Activated CD4-positive, alpha-beta T cell treated with anti-CD3 and anti-CD28 coated beads for 24 hours (primary cell): ENCODE measurements at regions not wholly inside any gene's neighbourhood (a gene's known extent, or its start where the extent isn't known, plus 50 kb on each side); places are given as distances from the start of the nearest gene placed in this dataset.

Experiments
- DNase-seq, 2 donors: peaks; one replicate each; pipeline ENCODE4 v3.0.0-alpha.2; 2020; ENCODE audit warnings: low read depth in 2 of 2

DNA sequence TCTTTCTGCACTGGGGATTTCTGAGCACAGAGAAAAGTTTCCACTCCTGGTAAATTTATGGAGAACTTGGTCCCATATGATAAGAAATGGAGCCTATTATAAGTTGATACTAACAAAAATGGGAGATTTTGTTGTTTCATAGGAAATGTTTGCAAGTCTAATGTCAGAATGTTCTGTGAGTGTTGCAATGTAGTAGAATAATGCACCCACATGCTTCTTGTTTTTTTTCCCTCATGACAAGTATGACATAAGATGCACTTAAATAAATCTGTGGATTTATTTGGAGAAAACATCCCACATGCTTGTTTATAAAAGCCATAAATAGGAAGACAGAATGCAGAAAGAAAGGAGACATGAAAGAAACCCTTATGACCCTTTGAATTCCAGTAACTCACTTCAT lies 50.8 kb upstream of the KCNJ6 start:
- no peak for DNase-seq

- no peak for DNase-seq
These were observed 52.5 kb upstream of the KCNJ6 start for GRCh38 chr21:37968744-37969143.

GRCh38 chr21:37970548-37970947 lies 54.3 kb upstream of the KCNJ6 start:
- no peak for DNase-seq

- DNase-seq = no peak
These were observed 55.2 kb upstream of the KCNJ6 start for GRCh38 chr21:37971390-37971950.

GRCh38 chr21:37974081-37974480 lies 57.8 kb upstream of the KCNJ6 start:
- no peak for DNase-seq

DNA sequence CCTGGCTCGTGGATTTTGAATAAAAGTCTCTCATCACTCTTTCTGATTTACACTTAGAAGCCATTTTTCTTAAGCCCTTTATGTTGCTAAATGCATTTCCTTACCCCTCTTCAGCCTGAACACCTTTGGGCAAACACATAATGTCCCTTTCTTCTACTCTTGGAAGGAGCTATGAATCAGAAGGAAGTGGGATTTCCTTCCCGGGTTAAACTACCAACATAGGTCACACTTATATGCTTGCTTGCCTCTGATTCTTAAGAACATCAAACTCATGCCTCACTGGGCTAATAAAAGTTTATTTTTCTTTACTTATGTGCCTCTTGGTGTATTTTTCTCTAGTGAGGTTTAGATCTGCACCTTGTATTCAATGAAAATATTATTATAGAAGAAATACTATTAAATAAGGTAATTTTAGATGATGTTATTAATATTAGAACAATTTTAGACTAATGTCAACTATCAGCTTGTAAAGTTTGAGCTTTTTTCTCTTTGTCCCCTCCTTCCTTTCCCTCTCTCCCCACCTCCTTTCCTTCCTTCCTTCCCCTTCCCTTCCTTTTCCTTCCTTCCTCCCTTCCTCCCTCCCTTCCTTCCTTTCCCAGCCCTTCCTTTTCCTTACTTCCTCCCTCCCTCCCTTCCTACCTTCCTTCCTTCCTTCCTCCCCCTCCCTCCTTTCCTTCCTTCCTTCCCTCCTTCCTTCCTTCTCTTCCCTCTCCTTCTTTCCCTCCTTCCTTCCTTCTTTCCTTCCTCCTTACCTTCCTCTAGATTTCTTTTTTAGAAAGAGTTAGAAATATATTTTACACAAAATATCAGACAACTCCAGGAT lies 66.5 kb upstream of the KCNJ6 start:
- no peak for DNase-seq

GRCh38 chr21:37983336-37984095 lies 67.3 kb upstream of the KCNJ6 start:
- DNase-seq = no peak

- DNase-seq = no peak
These were observed 68.2 kb upstream of the KCNJ6 start for GRCh38 chr21:37984416-37984815.

DNA sequence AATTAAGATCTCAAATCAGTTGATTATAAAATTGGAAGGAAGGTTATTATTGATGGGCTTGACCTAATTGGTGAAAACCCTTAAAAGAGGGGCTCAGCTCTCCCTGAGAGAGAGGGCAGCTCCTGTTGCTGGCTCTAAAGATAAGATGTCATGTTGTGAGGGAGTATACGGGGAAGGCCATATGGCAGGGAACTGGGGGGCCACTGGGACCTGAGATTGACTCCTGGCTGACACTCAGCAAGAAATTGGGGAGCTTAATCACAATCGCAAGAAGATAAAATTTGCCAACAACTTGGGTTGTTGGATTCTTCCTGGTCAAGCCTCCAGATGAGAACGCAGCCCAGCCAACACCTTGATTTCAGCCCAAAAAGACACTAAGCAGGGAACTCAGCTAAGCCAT lies 69.7 kb upstream of the KCNJ6 start:
- no peak for DNase-seq

DNA sequence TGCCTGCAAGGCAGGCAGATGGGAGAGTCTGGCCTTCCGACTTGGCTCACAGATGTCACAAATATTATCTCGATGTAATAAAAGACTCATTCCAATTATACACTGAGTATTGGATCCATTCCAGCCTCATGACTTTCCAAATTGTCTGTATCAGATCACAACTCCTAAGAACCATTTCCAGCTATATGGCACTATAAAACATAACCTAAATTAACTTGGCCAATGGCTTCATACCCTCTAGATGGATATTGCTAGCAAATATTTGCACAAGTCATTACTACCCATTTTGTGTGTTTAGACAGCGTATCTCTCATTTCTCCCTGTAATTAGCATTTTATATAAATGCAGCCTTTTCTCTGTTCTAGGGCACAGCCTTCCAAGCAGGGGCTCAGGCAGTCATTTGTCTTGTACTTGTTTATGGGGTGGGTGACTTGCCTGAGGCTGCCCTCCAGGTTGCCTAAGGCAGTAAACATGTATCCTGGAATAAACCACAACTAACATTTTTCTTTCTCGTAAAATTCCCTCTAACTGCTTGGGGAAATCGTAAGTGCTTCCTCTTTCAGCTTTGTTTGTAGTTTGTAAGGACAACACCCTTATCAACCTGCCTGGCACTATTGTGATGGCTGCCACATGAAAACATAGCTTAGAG lies 70.6 kb upstream of the KCNJ6 start:
- no peak for DNase-seq

DNA sequence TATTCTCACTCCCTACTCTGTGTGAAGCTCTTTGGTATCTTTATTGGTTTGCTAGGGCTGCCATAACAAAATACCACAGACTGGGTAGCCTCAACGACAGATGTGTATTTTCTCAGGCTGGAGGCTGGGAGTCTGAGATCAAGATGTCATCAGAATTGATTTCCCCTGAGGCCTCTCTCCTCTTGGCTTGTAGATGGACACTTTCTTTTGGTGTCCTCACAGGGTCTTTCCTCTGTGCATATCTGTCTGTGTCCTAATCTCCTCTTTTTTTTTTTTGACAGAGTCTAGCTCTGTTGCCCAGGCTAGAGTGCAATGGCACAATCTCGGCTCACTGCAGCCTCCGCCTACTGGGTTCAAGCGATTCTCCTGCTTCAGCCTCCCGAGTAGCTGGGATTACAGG lies 71.4 kb upstream of the KCNJ6 start:
- no peak for DNase-seq

DNA sequence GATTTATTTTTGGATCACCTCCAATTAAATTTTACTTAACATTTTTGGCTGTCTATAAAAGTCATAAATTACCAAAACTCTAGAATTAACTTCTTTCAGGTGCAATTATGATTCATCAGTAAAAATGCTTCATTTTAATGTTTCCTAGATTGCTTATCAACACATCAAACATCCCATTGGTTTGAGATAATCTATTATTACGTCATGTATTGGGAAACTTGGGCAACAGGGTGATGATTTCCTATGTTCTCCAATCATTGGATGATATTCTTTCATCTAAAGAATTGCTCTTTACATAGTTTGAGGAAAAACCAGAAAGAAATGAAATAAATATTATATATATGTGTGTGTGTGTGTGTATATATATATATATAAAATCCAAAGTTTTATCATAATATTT lies 76.8 kb upstream of the KCNJ6 start:
- DNase-seq = no peak

- DNase-seq = no peak
These were observed 78.0 kb upstream of the KCNJ6 start for GRCh38 chr21:37994211-37994610.

DNA sequence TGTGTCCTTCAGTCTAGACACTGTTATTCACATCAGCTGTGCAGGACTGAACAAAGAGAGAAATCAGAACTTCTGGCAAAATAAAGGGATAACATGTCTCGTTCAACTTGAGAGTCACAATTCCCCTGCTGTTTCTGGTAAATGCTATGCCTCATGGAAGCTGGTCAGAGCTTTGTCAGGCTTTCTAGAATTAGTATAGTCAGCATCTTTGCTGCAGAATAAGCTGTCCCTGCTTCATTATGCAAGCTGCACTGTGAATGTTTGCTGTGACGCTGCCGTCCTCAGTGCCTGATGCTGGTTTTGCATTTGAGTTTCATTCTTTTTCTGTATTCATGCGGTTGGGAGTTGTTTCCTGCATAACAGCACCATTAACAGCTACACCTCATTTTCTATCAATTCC lies 96.4 kb upstream of the KCNJ6 start:
- no peak for DNase-seq

DNA sequence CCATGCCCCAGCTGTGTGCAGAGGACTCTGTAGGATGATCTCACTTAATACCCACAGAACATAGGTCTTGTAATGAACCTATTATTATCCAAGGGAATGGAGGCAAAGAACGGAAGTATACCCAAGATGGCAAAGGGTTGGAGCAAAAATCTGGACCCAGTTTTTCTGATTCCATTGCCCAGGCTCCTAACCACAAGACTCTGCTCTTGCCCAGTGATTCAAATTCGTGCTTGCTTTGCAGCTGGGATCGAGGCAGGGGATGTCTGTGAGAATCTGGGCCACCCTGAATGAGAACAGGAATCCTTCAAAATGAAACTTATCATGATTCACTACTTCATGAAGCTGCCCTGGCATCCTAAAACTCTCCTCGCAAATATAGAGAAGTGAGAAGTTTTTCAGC lies 97.5 kb upstream of the KCNJ6 start:
- no peak for DNase-seq

- no peak for DNase-seq
These were observed 98.0 kb upstream of the KCNJ6 start for GRCh38 chr21:38014298-38014697.

- DNase-seq = no peak
These were observed 111.7 kb upstream of the KCNJ6 start for GRCh38 chr21:38027901-38028498.

DNA sequence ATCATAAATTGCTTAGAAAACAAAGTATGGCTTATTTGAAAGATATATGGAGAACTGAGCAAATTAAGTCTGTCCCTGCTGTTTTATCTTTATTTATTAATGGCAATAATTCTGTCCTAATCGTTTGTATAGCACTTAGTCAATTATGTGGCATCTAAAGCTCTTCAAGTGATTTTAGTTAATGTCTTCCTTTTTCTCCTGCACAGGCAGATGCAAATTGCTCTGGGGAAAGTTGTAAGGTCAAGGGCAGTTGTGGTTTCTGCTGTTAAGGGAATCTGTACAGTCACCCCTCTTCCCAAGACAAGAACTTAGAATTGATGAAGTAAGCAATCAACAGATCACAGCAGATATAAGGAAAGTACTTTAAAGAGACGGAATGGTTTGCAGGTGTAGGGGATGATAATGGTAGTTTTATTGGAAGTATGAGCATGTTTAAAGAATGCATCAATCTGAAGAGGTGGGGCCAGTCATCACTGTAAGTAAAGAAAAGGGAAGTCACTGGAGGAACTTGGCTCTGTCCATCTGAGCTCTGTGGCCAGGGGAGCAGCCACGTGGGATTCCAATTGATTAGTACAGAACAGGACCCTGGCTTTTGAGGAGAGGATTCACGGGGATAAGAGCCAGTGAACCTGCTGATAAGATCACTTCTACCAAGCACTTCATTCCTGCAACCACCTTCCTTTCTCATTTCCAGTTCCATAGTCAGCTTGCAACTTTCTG lies 116.0 kb upstream of the KCNJ6 start:
- no peak for DNase-seq

DNA sequence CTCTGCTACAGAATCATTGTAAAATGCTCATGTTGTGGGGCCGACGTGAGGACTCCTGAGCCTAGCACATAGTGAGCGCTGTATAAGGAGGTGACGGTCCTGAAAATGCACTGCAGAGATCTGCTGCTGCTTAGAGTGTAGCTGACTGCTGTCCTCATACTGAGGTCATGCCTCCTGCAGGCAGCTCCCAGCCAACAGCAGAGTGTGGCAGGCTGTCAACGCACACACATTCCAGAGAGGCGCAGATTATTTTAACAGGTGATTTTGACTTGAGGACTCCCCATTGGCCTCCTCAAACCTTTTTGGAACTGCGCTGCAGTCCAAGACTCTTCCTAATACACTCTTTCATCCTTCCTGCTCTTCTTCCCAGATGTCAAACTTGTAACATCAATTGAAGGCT lies 119.8 kb upstream of the KCNJ6 start:
- DNase-seq = no peak

DNA sequence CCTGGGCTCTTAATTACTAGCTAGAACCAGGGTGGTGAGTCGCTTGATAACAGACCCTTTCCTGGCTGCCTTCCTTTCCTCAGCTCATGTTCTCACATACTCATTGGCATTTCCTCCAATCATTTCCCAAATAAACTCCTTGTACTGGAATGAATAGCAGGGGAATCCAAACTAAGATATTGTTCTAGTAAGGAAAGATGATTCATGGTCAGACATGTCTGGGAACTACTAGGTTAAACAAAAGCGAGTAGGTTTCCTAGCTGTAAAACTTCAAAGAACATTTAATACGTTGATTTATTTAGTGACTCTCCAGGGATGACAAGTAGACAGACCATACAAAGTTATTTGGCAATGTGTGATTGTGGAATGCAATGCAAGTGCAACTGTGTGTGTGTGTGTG lies 121.2 kb upstream of the KCNJ6 start:
- DNase-seq = no peak

GRCh38 chr21:38039369-38039768 lies 123.1 kb upstream of the KCNJ6 start:
- DNase-seq = no peak
